ENCODE measurements at regions not wholly inside any gene's neighbourhood (a gene's known extent, or its start where the extent isn't known, plus 50 kb on each side); places are given as distances from the start of the nearest gene placed in this dataset.

- Histone ChIP-seq H3K4me2 (ENCODE audit: low read depth, low read length) (no peak overlapping the region), H3K9me1 (ENCODE audit: insufficient read depth, low read length) (no peaks in the 10 kb centered on the region), H3K36me3 (ENCODE audit: control insufficient read depth, insufficient read depth, low read length) (no peaks in the 10 kb centered on the region), H2BK120ac (ENCODE audit: low read depth, low read length) (no peak overlapping the region), H4K8ac (ENCODE audit: low read depth in 2 of 2, low read length in 2 of 2) (no peak overlapping the region), H3K56ac (ENCODE audit: extremely low read depth, insufficient read depth, low read length) (no peak overlapping the region), H4K5ac (ENCODE audit: low read depth, low read length) (no peak overlapping the region), H3K9ac (ENCODE audit: low read depth, low read length) (no peak overlapping the region), H3K4me3 (ENCODE audit: insufficient read depth, low read depth, low read length) (no peak overlapping the region), H2AFZ (replicated peaks; ENCODE audit: low read length, poor library complexity) (no peak overlapping the region), H2AK5ac (ENCODE audit: low read depth, low read length) (no peak overlapping the region), H3K4ac (ENCODE audit: low read depth, low read length) (no peak overlapping the region), H3K27ac (ENCODE audit: insufficient read depth, low read length) (no peak overlapping the region), H4K91ac (ENCODE audit: insufficient read depth, low read depth, low read length) (no peak overlapping the region), H3K79me1 (ENCODE audit: low read depth in 1 of 2, low read length in 2 of 2) (no peaks in the 10 kb centered on the region), H2BK5ac (ENCODE audit: low read depth, low read length, poor library complexity, severe bottlenecking) (no peak overlapping the region), H3K9me3 (ENCODE audit: control insufficient read depth, insufficient read depth, low read length) (no peaks in the 10 kb centered on the region), H2BK20ac (ENCODE audit: low read depth, low read length) (no peak overlapping the region), H4K20me1 (ENCODE audit: insufficient read depth, low read length) (no peaks in the 10 kb centered on the region), H3K14ac (replicated peaks; ENCODE audit: low read depth, low read length) (no peak overlapping the region), H3K4me1 (ENCODE audit: control insufficient read depth, insufficient read depth, low read length) (no peaks in the 10 kb centered on the region), H3K18ac (ENCODE audit: low read depth, low read length) (no peak overlapping the region), H2AK9ac (replicated peaks; ENCODE audit: low read depth, low read length, poor library complexity) (no peak overlapping the region), H2BK15ac (ENCODE audit: low read depth, low read length) (no peak overlapping the region), H3K27me3 (ENCODE audit: control insufficient read depth, insufficient read depth, low read length) (no peaks in the 10 kb centered on the region; the same call in 1 of the 2 replicates), H3K23ac (ENCODE audit: low read depth, low read length) (no peak overlapping the region)
- CTCF ChIA-PET = no interaction called here
- no peak for TF ChIP-seq BHLHE40 (IDR thresholded peaks at IDR 0.05; ENCODE audit: low read depth, low read length)
- TF ChIP-seq RAD21 (IDR thresholded peaks at IDR 0.05; ENCODE audit: low read length) = no peak
- TF ChIP-seq FOS (IDR thresholded peaks at IDR 0.05; ENCODE audit: low read depth, low read length) = no peak
- TF ChIP-seq, protein P1, sequence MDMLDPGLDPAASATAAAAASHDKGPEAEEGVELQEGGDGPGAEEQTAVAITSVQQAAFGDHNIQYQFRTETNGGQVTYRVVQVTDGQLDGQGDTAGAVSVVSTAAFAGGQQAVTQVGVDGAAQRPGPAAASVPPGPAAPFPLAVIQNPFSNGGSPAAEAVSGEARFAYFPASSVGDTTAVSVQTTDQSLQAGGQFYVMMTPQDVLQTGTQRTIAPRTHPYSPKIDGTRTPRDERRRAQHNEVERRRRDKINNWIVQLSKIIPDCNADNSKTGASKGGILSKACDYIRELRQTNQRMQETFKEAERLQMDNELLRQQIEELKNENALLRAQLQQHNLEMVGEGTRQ (IDR thresholded peaks at IDR 0.05; ENCODE audit: low read depth, low read length) = no peak
- no TSS peak for BruUV-seq (replicated peaks)
- no peak for DNase-seq
- intact Hi-C loops (cut with micrococcal nuclease) (no loop called here), dilution Hi-C loops (cut with HindIII; ENCODE audit: low sequenced_read_pairs, unreplicated experiment) (no loop called here), in situ Hi-C loops (cut with MboI; ENCODE audit: low sequenced_read_pairs) (no loop called here)
- no peak for ATAC-seq (ENCODE audit: low read depth)
- WGBS, 2 experiments (ENCODE audit: extremely low coverage in 2 of 2, insufficient read length in 1 of 2) = no CpG with 5 or more reads among the region's 3 CpGs
- POLR2A ChIA-PET (ENCODE audit: unreplicated experiment) = no interaction called here
Observed at GRCh38 chr5:122693963-122694362, 80.9 kb upstream of the SNX2 start.

Measured in IMR-90 (cell line).